OCI-LY3 (cell line): ENCODE measurements at regions not wholly inside any gene's neighbourhood (a gene's known extent, or its start where the extent isn't known, plus 50 kb on each side); places are given as distances from the start of the nearest gene placed in this dataset.

Source experiments
- EZH2phosphoT487 ChIP-seq: fragments of 200-600 bp; shearing (Covaris generic); IDR thresholded peaks from 2 replicates; pipeline ENCODE4 v1.6.1; 2018; ENCODE audit warnings: antibody characterized with exemption, mixed run types, low read depth
- TF ChIP-seq, protein P1 (sequence below): fragments of 200-600, 300-600 bp; sonication (generic); IDR thresholded peaks from 2 replicates; pipeline ENCODE4 v1.5.1; 2014; ENCODE audit warnings: antibody characterized with exemption, low read length, low read depth

DNA sequence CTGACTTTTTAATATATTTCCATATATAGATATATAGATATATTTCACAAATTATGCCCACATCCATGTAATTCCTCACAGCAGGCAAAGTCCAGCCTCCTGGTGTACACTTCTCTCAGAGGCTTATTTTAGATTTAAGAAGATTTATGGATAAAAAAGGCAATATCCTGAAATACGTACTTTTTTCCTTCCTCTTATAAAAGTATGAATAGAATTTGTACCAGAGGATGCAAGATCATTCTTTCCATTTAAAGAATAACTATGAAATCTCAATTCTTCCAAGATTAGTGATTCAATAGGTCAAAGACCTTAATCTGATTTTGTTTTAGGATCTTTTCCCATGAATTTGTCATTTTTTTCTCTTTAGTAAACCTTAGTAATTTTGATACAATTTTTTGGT lies 597.9 kb upstream of the TBL1XR1 start:
- TF ChIP-seq, protein P1, sequence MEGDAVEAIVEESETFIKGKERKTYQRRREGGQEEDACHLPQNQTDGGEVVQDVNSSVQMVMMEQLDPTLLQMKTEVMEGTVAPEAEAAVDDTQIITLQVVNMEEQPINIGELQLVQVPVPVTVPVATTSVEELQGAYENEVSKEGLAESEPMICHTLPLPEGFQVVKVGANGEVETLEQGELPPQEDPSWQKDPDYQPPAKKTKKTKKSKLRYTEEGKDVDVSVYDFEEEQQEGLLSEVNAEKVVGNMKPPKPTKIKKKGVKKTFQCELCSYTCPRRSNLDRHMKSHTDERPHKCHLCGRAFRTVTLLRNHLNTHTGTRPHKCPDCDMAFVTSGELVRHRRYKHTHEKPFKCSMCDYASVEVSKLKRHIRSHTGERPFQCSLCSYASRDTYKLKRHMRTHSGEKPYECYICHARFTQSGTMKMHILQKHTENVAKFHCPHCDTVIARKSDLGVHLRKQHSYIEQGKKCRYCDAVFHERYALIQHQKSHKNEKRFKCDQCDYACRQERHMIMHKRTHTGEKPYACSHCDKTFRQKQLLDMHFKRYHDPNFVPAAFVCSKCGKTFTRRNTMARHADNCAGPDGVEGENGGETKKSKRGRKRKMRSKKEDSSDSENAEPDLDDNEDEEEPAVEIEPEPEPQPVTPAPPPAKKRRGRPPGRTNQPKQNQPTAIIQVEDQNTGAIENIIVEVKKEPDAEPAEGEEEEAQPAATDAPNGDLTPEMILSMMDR, result no peak
- TF ChIP-seq EZH2phosphoT487, result no peak
